ENCODE measurements at regions not wholly inside any gene's neighbourhood (a gene's known extent, or its start where the extent isn't known, plus 50 kb on each side); places are given as distances from the start of the nearest gene placed in this dataset.

- in situ Hi-C loops (cut with HindIII; ENCODE audit: low sequenced_read_pairs), result no loop called here
- no peak for DNase-seq (ENCODE audit: low spot score)
These were observed 285.7 kb upstream of the GALNT17 start for GRCh38 chr7:70846208-70846607.

DNA sequence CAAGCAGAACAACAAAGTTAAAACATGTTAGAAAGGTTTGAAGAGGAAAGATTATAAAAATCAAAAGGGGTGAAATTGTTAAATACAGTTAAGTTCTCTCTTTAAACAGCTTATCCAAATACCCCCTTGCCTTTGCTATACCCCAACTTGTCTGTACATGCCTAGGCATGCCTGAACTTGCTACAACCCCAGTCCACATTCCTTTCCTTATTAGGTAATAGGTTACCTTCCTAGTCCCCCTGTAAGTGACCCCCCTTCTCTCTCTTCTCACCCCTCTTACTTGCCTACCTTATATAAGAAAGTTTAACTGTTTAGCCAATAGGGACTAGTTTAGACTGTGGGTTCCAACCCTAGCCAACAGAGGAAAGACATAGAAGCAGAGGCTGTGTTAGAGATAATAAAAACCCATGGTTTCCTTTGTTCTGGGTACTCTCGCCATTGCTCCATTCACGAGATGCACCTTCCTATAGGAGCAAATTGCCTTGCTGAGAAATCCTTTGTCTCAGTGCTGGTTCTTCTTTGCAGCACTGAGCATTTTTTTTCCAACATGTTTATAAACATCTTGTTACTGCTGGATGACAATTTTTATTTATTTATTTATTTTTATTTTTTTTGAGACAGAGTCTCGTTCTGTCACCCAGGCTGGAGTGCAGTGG lies 282.2 kb upstream of the GALNT17 start:
- in situ Hi-C loops (cut with HindIII; ENCODE audit: low sequenced_read_pairs), result no loop called here
- no peak for DNase-seq (ENCODE audit: low spot score)

DNA sequence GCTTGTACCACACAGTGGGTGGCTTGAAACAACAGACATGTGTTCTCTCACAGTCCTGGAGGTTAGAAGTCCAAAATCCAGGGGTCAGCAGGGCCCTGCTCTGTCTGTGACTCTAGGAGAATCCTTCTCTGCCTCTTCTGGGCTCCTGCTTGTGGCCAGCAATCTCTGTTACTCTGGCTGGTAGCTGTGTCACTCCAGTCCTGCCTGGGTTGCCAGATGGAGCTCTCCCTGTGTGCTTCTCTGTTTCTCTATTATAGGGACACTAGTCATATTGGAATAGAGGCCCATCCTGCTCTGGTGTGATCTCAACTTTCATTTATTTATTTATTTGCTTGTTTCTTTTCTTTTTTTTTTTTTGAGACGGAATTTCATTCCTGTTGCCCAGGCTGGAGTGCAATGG lies 276.6 kb upstream of the GALNT17 start:
- DNase-seq (ENCODE audit: low spot score), result peak; percentile 57

DNA sequence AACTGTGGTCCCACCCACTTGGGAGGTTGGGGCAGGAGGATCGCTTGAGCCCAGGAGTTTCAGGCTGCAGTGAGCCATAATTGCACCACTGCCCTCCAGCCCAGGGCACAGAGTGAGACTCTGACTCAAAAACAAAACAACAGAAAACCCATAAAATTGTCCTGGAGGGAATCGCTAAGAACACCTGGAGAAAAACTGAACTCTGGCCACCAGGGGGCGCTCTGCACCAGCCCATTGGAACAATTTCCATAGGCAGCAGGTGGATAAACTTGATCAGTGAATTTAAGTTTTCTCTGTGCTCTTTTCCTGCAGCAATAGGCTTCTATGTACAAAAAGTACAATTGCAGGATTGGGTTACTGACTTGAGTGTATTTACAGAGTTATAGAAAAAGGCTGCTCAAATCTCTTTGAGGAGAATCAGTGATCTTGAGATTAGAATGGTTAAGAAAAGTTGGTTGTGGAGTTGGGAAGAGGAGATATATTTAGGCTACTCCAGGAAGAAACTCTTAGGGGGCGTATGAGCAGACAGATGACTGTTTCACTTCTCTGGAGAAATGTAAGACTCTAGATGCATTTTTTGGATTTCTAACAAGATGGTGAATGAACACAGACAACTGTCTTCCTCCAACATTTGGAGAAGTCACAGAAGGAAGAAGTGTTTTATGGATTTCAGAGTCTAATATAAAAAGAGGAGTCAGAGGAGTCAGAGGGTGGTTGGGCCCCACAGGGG lies 274.9 kb upstream of the GALNT17 start:
- DNase-seq (ENCODE audit: low spot score), result peak; percentile 83
- in situ Hi-C loops (cut with HindIII; ENCODE audit: low sequenced_read_pairs), result no loop called here

More for the DNA sequence above, 276.6 kb upstream of the GALNT17 start:
- in situ Hi-C loops (cut with HindIII; ENCODE audit: low sequenced_read_pairs), result no loop called here

GRCh38 chr7:70857793-70858545 lies 274.0 kb upstream of the GALNT17 start:
- DNase-seq (ENCODE audit: low spot score), result no peak
- in situ Hi-C loops (cut with HindIII; ENCODE audit: low sequenced_read_pairs), result no loop called here

GRCh38 chr7:70867513-70867912 lies 264.4 kb upstream of the GALNT17 start:
- DNase-seq (ENCODE audit: low spot score), result no peak
- in situ Hi-C loops (cut with HindIII; ENCODE audit: low sequenced_read_pairs), result no loop called here

DNA sequence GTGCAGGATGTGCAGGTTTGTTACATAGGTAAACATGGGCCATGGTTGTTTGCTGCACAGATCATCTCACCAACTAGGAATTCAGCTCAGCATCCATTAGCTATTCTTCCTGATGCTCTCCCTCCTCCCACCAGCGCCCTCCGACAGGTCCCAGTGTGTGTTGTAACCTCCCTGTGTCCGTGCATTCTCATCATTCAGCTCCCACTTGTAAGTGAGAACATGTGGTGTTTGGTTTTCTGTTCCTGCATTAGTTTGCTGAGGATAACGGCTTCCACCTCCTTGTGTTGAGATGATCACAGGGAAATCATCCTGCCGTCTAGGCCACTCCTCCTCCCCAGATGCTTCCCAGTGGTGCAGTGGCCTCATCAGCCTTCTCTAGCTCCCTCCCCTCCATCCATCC lies 261.6 kb upstream of the GALNT17 start:
- in situ Hi-C loops (cut with HindIII; ENCODE audit: low sequenced_read_pairs), result no loop called here
- DNase-seq (ENCODE audit: low spot score), result no peak

DNA sequence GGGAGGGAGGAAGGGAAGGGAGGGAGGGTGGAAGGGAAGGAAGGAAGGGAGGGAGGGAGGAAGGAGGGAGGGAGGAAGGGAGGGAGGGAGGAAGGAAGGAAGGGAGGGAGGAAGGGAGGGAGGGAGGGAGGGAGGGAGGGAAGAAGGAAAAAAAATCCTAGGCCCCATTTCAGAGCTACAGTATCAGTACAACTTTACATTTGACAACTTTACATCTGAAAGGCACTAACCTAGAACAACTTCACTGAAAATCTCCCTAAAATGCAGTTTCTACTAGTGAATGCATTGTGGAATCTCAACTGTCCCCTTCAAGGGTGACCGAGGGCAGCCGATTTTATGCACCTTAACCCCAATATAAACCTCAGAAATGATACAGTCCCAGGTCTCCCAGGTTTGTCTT lies 259.8 kb upstream of the GALNT17 start:
- in situ Hi-C loops (cut with HindIII; ENCODE audit: low sequenced_read_pairs), result no loop called here
- no peak for DNase-seq (ENCODE audit: low spot score)

DNA sequence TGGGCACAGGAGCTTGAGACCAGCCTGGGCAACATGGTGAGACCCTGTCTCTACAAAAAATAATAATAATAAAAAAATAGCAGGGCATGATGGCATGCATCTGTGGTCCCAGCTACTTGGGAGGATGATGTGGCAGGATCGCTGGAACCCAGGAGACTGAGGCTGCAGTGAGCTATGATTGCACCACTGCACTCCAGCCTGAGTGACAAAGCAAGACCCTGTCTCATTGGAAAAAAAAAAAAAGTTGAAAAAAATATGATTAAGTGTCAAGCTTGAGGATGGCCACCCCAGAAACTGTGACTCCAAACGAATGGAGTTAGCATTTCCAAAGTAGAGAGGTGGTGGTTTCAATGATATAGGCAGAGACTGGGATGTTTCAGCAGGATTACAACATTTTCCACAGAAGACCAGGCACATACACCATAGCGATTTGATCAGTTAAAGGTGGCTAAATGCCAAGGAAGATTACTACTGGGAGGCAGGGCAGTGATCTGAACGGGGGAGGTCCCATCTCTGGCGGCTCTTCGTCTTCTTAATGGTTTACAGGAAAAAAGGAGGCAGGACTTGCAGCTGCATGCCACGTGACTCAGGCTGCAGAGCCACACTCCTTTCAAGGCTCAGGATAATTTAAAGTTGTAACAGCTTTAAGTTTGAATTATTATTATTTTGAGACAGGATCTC lies 250.6 kb upstream of the GALNT17 start:
- no peak for DNase-seq (ENCODE audit: low spot score)
- in situ Hi-C loops (cut with HindIII; ENCODE audit: low sequenced_read_pairs), result no loop called here

GRCh38 chr7:70883750-70884439 lies 248.0 kb upstream of the GALNT17 start:
- DNase-seq (ENCODE audit: low spot score), result no peak
- in situ Hi-C loops (cut with HindIII; ENCODE audit: low sequenced_read_pairs), result no loop called here

GRCh38 chr7:70884440-70884764 lies 247.5 kb upstream of the GALNT17 start:
- in situ Hi-C loops (cut with HindIII; ENCODE audit: low sequenced_read_pairs), result no loop called here
- DNase-seq (ENCODE audit: low spot score), result no peak

DNA sequence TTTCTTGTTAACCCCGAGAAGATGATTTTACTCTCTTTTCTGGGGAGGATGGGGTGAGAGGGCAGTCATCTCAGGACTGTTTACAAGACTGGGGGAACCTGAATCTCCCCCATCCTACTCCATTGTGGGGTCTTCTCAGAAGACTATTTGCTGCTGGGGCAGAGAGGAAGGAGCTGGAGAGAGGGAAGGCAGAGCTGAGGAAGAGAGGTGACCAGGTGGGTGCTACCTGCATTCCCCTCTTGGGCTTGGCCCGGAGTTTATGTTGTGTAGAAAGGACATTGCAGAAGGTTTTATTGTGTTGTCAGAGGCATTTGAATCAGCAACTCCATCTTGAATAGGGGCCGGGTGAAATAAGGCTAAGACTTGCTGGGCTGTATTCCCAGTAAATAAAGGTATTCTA lies 247.1 kb upstream of the GALNT17 start:
- DNase-seq (ENCODE audit: low spot score), result no peak
- in situ Hi-C loops (cut with HindIII; ENCODE audit: low sequenced_read_pairs), result no loop called here

DNA sequence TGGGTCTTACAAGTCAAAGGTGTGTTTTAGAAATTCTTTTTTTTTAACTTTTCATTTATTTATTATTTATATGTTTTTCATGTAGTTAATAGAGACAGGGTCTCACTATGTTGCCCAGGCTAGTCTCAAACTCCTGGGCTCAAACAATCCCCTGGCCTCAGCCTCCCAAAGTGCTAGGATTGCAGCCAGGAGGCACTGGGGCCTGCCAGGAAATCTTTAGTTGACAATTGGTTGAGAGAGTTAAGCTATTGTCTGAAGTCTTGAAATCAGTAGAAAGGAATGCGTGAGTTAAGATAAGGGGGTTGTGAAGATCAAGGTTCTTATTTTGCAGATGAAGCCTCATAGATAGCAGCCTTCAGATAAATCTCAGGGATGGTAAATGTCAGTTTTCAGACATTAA lies 245.4 kb upstream of the GALNT17 start:
- in situ Hi-C loops (cut with HindIII; ENCODE audit: low sequenced_read_pairs), result no loop called here
- no peak for DNase-seq (ENCODE audit: low spot score)

DNA sequence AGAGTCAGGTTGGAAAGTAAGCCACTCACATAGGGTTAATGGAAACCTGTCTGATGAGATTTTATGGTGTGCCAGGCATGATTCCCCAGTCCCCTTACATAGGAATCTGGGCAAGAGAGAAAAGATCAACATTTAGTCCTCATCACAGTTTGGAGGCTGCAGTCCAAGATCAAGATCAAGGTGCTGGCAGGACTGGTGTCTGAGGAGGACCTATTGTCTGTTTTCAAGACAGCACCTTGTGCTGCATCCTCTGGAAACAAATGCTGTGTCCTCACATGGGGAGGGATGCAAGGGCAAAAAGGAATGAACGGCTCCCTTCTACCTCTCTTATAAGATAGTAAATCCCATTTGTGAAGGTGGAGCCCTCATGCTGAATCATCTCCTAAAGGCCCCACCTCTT lies 244.8 kb upstream of the GALNT17 start:
- DNase-seq (ENCODE audit: low spot score), result no peak
- in situ Hi-C loops (cut with HindIII; ENCODE audit: low sequenced_read_pairs), result no loop called here

DNA sequence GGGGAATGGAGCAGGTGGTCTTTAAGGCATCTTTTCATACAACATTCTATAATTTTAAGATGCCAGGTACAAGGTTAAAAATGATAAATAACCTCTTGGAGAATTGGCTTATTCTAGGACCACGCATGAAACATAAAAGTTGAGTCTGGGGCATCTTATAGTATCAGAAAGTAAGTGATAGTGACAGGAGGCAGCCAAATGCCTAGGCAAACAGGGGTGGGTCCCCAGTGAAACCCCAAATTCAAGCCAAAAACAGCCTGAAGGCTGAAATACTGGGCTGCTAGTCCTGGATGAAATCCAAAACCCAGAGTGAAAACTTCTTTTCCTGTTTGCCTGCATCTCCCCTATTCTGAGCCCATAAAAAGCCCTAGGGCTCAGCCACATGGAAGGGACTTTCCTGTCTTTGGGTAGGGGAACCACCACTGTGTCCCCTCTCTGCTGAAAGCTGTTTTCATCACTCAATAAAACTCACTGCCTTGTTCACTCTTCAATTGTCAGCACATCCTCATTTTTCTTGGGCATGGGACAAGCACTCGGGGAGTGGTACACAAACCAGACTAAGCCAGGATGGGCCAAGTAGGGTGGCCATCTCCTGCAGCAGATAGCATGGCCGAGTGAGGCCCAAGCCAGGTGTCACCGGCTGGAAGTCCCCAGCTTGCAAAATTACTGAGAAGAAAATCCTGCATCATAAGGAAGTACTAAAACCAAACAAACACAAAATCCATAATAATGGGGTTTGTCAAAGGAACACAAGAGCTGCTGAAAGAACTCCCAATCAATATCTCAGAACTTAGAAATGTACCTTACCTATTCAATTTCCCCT lies 241.6 kb upstream of the GALNT17 start:
- DNase-seq (ENCODE audit: low spot score), result no peak

DNA sequence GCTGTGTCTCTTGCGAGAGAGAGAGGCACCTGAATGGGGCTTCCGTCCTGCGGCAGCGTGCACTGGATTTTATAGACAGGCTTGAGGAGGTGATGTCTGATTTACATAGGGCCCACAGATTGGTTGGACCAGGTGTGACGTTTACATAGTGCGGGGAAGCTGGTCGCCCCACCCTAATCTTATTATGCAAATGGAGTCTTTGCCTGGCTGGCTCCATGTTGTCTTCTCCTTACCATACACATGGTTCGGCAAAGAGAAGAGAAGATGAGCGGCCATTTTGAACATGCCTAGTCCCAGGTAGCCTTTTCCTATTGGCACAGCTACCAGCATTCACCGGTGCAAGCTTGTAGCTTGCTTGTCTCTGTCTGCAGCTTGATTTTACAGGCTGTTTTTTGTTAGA lies 238.5 kb upstream of the GALNT17 start:
- DNase-seq (ENCODE audit: low spot score), result no peak
- in situ Hi-C loops (cut with HindIII; ENCODE audit: low sequenced_read_pairs), result no loop called here

More for the DNA sequence above, 241.6 kb upstream of the GALNT17 start:
- in situ Hi-C loops (cut with HindIII; ENCODE audit: low sequenced_read_pairs), result no loop called here

DNA sequence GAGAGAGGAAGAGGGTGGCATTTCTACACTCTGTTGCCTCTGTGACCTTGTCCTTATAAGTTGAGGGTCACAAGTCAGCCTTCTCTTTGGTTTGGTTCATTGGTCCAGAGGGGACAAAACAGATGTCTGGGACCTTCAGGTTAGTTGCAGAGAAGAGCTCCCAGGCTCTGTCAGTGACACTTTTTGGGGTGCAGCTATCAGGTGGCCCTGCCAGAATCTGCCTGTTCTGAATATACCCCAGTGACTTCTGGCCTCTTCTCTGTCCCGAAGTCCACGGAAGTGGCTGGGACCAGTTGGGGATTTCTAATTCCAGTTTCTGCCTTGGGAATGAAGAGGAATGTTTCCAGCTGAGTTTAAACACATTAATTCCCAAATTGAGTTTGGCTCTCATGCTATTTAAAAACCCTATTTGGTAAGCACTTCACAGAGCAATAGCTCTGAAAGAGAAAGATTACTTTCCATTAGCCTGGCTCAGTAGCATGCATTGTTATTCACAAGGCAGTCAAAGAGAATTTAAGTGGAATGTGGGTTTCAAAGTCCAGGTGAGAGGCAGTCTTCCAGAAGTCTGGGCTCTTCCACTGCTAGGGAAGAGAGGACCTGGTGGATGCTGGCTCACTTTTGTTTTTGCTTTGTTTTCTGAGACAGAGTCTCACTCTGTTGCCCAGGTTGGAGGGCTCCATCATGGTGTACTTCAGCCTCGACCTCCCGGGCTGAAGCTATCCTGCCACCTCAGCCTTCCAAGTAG lies 237.8 kb upstream of the GALNT17 start:
- no peak for DNase-seq (ENCODE audit: low spot score)
- in situ Hi-C loops (cut with HindIII; ENCODE audit: low sequenced_read_pairs), result no loop called here

DNA sequence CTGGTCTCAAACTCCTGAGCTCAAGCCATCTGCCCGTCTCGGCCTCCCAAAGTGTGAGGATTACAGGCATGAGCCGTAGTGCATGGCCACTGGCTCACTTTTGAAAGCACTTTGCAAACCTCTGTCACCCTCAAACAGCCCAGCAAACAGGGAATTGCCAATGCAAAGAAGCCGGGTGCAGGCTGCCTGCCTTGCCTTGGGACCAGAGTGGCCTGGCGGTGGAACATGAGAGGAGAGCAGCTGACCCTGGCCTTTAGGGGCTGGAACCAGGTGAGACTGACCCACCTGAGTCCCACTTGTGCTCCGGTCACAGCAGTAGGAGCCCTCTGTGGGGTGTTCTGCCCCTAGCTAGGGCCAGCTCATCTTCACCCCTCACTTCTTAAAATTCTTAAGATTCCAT lies 237.1 kb upstream of the GALNT17 start:
- in situ Hi-C loops (cut with HindIII; ENCODE audit: low sequenced_read_pairs), result no loop called here
- DNase-seq (ENCODE audit: low spot score), result no peak

Data from G401 (cell line).